Hepatocyte (in vitro differentiated cells): ENCODE measurements at regions not wholly inside any gene's neighbourhood (a gene's known extent, or its start where the extent isn't known, plus 50 kb on each side); places are given as distances from the start of the nearest gene placed in this dataset.
A peak's percentile ranks its signal among the peaks of the same experiment; 100 is the strongest.

Experiments used
- DNase-seq: peaks from one replicate; pipeline ENCODE4 v3.0.0-alpha.2; 2016; ENCODE audit warnings: low spot score
- H2AFZ ChIP-seq: fragments of 200-600 bp; sonication (generic); 2 replicates; pipeline ENCODE4 v1.6.0; 2016; ENCODE audit warnings: antibody characterized with exemption, mild to moderate bottlenecking
- H3K27ac ChIP-seq: fragments of 200-600 bp; sonication (generic); 2 replicates; pipeline ENCODE4 v1.5.1; 2016; ENCODE audit warnings: mild to moderate bottlenecking
- H3K27me3 ChIP-seq: fragments of 200-600 bp; sonication (generic); 2 replicates; pipeline ENCODE4 v1.6.1; 2016
- H3K36me3 ChIP-seq: fragments of 200-600 bp; sonication (generic); replicated peaks from 2 replicates; pipeline ENCODE4 v1.5.1; 2016; ENCODE audit warnings: low read depth; ENCODE audit not compliant: insufficient read depth
- H3K4me1 ChIP-seq: fragments of 200-600 bp; sonication (generic); 2 replicates; pipeline ENCODE4 v1.5.1; 2016; ENCODE audit warnings: mild to moderate bottlenecking, moderate library complexity; ENCODE audit not compliant: insufficient read depth
- H3K4me2 ChIP-seq: fragments of 200-600 bp; sonication (generic); 2 replicates; pipeline ENCODE4 v1.6.0; 2016
- H3K4me3 ChIP-seq: fragments of 200-600 bp; sonication (generic); 2 replicates; pipeline ENCODE4 v1.5.1; 2016; ENCODE audit warnings: mild to moderate bottlenecking
- H3K79me2 ChIP-seq: fragments of 200-600 bp; sonication (generic); 2 replicates; pipeline ENCODE4 v1.6.0; 2017; ENCODE audit warnings: mild to moderate bottlenecking
- H3K9me2 ChIP-seq: fragments of 200-600 bp; sonication (generic); replicated peaks from 2 replicates; pipeline ENCODE4 v1.6.0; 2017; ENCODE audit warnings: mild to moderate bottlenecking; ENCODE audit not compliant: insufficient read depth
- H3K9me3 ChIP-seq: fragments of 200-600 bp; sonication (generic); 2 replicates; pipeline ENCODE4 v1.5.1; 2016; ENCODE audit warnings: low read depth, mild to moderate bottlenecking
- H4K20me1 ChIP-seq: fragments of 200-600 bp; sonication (generic); 2 replicates; pipeline ENCODE4 v1.6.0; 2016; ENCODE audit warnings: mild to moderate bottlenecking; ENCODE audit not compliant: insufficient read depth, poor library complexity, severe bottlenecking
- EZH2 ChIP-seq: fragments of 200-600 bp; sonication (generic); IDR thresholded peaks from 2 replicates; pipeline ENCODE4 v1.6.1; 2016; ENCODE audit warnings: antibody characterized with exemption, mild to moderate bottlenecking, borderline replicate concordance
- EZH2phosphoT487 ChIP-seq: fragments of 200-600 bp; sonication (generic); IDR thresholded peaks from one replicate; pipeline ENCODE4 v1.6.1; 2018; ENCODE audit warnings: antibody characterized with exemption, mild to moderate bottlenecking, low read depth, moderate library complexity; ENCODE audit not compliant: unreplicated experiment, severe bottlenecking
- WGBS: methylation state at CpG from one replicate; pipeline ENCODE4 v1.1.6; 2016; ENCODE audit warnings: low lambda C conversion rate; ENCODE audit errors: missing lambda C conversion rate; 5-methylcytosine and 5-hydroxymethylcytosine counted together
- TF ChIP-seq, protein P1 (sequence below): fragments of 200-600 bp; sonication (generic); IDR thresholded peaks from 2 replicates; pipeline ENCODE4 v1.5.1; 2016; ENCODE audit warnings: antibody characterized with exemption, mild to moderate bottlenecking; ENCODE audit not compliant: poor library complexity

DNA sequence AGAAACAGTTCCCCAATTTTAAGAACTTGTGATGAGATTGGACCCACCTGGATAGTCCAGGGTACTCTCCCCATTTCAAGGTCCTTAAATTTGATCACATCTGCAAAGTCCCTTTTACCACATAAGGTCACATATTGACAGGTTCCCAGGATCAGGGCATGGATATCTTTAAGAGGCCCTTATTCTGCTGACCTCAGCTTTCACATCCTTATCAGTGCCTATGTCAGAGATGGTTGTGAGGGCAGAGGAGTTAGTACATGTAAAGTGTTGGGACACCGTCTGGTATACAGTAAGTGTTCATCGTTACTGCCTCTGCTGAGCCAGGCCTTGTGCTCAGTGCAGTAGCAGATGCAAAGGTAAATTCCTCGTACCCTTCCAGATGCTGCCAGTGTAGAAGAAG lies 375.4 kb upstream of the ASIC2 start:
- TF ChIP-seq EZH2phosphoT487, result no peak
- H3K4me3 ChIP-seq, result no peak overlapping the region
- no peaks in the 10 kb centered on the region for H4K20me1 ChIP-seq
- 93% methylated on average over 3 of the region's 3 CpGs for WGBS
- H3K27ac ChIP-seq, result no peak overlapping the region
- no peaks in the 10 kb centered on the region for H3K27me3 ChIP-seq
- H2AFZ ChIP-seq, result no peak overlapping the region
- no peaks in the 10 kb centered on the region for H3K9me2 ChIP-seq
- no peaks in the 10 kb centered on the region for H3K79me2 ChIP-seq
- no peaks in the 10 kb centered on the region for H3K36me3 ChIP-seq
- no peak overlapping the region for H3K4me2 ChIP-seq
- DNase-seq, result no peak
- no peaks in the 10 kb centered on the region for H3K9me3 ChIP-seq
- H3K4me1 ChIP-seq, result no peaks in the 10 kb centered on the region

DNA sequence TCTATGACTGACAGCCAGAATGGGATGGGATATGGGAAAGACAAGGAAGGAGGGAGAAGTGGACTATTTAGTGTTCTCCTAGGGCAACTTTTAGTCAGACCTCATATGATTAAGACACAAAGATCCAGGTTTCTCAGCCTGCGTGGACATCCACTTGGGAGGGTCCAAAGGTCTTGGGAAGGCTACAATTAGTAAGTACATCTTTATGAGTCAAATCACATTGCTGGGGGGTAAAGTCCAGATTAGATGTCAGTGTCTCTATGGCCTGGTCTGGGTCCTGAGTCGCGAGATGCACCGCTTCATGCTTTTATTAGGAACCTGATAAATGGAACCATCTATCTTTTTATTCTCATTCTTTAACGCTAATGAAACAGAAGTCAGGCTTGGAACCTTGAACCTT lies 378.4 kb upstream of the ASIC2 start:
- Histone ChIP-seq H3K4me2 (peak overlapping the region; percentile 23), H3K9me2 (no peaks in the 10 kb centered on the region), H3K27me3 (no peaks in the 10 kb centered on the region), H3K9me3 (no peaks in the 10 kb centered on the region), H3K79me2 (no peaks in the 10 kb centered on the region), H3K27ac (no peak overlapping the region), H3K4me1 (no peaks in the 10 kb centered on the region), H3K4me3 (no peak overlapping the region), H2AFZ (no peak overlapping the region), H4K20me1 (no peaks in the 10 kb centered on the region), H3K36me3 (no peaks in the 10 kb centered on the region)
- peak; percentile 48 for DNase-seq
- 80% methylated on average over 5 of the region's 5 CpGs for WGBS
- TF ChIP-seq EZH2, result no peak
- TF ChIP-seq EZH2phosphoT487, result no peak
- TF ChIP-seq, protein P1, sequence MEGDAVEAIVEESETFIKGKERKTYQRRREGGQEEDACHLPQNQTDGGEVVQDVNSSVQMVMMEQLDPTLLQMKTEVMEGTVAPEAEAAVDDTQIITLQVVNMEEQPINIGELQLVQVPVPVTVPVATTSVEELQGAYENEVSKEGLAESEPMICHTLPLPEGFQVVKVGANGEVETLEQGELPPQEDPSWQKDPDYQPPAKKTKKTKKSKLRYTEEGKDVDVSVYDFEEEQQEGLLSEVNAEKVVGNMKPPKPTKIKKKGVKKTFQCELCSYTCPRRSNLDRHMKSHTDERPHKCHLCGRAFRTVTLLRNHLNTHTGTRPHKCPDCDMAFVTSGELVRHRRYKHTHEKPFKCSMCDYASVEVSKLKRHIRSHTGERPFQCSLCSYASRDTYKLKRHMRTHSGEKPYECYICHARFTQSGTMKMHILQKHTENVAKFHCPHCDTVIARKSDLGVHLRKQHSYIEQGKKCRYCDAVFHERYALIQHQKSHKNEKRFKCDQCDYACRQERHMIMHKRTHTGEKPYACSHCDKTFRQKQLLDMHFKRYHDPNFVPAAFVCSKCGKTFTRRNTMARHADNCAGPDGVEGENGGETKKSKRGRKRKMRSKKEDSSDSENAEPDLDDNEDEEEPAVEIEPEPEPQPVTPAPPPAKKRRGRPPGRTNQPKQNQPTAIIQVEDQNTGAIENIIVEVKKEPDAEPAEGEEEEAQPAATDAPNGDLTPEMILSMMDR, result no peak

DNA sequence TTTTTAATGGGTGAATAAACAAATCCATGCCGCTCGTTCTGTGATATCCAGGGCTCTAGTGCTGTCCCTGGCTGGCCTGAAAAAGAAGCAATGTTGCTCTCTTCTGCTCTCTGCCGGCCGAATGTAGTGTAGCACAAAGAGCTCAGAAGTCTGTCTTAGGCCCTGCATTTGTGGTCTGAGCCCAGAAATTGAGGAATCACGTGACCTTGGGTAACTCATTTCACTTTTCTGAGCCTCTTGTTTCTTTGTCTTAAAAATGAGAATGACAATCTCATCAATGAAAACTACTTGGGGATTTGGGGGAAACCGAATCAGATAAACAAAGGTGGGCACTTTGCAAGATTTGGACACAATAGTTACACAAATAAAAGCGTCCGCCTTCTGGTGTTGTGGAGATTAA lies 381.6 kb upstream of the ASIC2 start:
- H3K27me3 ChIP-seq, result no peaks in the 10 kb centered on the region
- TF ChIP-seq EZH2 (no peak), EZH2phosphoT487 (no peak)
- TF ChIP-seq, protein P1, result peak; percentile 76
- no peaks in the 10 kb centered on the region for H3K4me1 ChIP-seq
- H3K4me2 ChIP-seq, result no peak overlapping the region
- no peaks in the 10 kb centered on the region for H3K79me2 ChIP-seq
- H3K36me3 ChIP-seq, result no peaks in the 10 kb centered on the region
- H3K9me3 ChIP-seq, result no peaks in the 10 kb centered on the region
- H2AFZ ChIP-seq, result no peak overlapping the region
- H4K20me1 ChIP-seq, result no peaks in the 10 kb centered on the region
- H3K9me2 ChIP-seq, result no peaks in the 10 kb centered on the region
- 31% methylated on average over 8 of the region's 8 CpGs for WGBS
- H3K4me3 ChIP-seq, result no peak overlapping the region
- peak; percentile 71 for DNase-seq
- no peak overlapping the region for H3K27ac ChIP-seq

DNA sequence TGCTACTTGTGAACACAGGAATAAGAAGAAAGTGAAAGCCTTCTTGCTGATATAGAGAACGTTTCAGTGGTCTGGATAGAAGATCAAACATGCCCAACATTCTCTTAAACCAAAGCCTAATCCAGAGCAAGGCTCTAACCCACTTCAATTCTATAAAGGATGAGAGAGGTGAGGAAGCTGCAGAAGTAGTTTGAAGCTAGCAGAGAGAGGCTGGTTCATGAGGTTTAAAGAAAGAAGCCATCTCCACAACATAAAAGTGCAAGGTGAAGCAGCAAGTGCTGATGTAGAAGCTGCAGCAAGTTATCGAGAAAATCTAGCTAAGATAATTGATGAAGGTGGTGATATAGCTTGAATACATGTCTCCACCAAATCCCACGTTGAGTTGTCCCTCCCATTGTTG lies 383.3 kb upstream of the ASIC2 start:
- Histone ChIP-seq H3K4me1 (no peaks in the 10 kb centered on the region), H3K9me3 (no peaks in the 10 kb centered on the region), H2AFZ (no peak overlapping the region), H3K36me3 (no peaks in the 10 kb centered on the region), H3K79me2 (no peaks in the 10 kb centered on the region), H4K20me1 (no peaks in the 10 kb centered on the region), H3K4me3 (no peak overlapping the region), H3K9me2 (no peaks in the 10 kb centered on the region), H3K27me3 (no peaks in the 10 kb centered on the region), H3K27ac (no peak overlapping the region), H3K4me2 (no peak overlapping the region)
- WGBS, result 53% methylated on average over 3 of the region's 3 CpGs
- TF ChIP-seq, protein P1, result no peak
- no peak for TF ChIP-seq EZH2phosphoT487
- TF ChIP-seq EZH2, result no peak
- no peak for DNase-seq
